Renal cortex interstitium (tissue), 11 donors: ENCODE measurements at regions not wholly inside any gene's neighbourhood (a gene's known extent, or its start where the extent isn't known, plus 50 kb on each side); places are given as distances from the start of the nearest gene placed in this dataset.

Source experiments
- DNase-seq, 11 donors: peaks; one replicate each; pipeline ENCODE4 v3.0.0-alpha.2; 2013; ENCODE audit warnings: low read depth in 9 of 11, low spot score in 4 of 11; ENCODE audit errors: extremely low read depth in 1 of 11

- no peak for DNase-seq
Measured at GRCh38 chr3:162998205-162998604, 1501.6 kb downstream of the OTOL1 start.

- DNase-seq, result no peak
Measured at GRCh38 chr3:163011596-163011995, 1515.0 kb downstream of the OTOL1 start.

- DNase-seq, result no peak
Measured at GRCh38 chr3:163016251-163016650, 1519.6 kb downstream of the OTOL1 start.

DNA sequence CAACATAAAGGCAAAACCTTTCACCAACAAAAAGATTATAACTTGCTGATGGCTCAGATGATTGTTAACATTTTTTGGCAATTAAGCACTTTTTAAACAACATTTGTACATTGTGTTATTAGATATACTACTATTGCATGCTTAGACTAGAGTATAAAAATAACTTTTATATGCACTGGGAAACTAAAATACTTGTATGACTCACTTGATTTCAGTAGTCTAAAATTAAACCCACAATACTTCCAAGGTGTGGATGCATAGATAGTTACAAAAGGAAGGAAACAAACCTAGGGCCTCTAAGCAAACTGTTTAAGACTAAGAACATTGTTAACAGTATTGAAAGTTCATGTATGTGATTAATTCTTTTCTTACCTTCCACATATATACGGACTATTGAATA lies 1521.5 kb downstream of the OTOL1 start:
- DNase-seq, result no peak

DNA sequence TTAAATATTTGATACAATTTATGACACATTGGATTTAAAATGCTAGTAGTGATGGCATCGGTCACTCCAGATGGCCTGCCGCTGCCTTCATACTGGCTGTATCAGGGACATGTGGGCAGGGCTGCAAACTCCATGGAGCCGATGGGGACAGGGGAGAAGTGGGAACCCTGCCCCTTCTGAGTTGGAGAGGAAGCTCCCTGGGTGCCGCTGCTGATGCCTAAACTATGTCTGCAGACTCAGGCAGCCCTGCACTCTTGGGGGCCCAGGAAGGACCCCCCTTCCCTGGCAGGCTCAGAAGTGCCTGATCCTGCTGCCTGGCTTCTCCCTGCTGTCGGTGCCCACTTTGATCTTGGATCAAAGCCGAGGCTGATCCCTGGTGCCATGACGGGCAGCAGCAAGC lies 1522.1 kb downstream of the OTOL1 start:
- no peak for DNase-seq

DNA sequence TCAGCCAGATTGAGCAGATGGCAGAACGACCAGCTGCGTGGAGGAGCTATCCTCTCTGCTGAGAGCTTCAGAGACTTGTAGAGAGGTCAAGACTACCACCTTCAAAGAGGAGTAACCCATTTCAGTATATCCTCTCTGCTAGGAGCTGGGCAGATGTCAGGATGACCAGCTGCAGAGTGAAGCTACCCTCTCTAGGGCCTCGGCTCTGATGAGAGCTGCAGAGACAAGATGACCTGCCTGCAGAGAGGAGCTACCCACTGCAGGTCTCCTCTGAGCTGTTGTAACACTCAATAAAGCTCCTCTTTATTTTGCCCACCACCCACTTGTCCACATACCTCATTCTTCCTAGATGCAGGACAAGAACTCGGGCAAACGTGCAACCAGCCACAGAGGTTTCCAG lies 1522.7 kb downstream of the OTOL1 start:
- no peak for DNase-seq

- DNase-seq, result no peak
Measured at GRCh38 chr3:163033652-163034051, 1537.0 kb downstream of the OTOL1 start.

GRCh38 chr3:163039636-163040035 lies 1543.0 kb downstream of the OTOL1 start:
- no peak for DNase-seq

DNA sequence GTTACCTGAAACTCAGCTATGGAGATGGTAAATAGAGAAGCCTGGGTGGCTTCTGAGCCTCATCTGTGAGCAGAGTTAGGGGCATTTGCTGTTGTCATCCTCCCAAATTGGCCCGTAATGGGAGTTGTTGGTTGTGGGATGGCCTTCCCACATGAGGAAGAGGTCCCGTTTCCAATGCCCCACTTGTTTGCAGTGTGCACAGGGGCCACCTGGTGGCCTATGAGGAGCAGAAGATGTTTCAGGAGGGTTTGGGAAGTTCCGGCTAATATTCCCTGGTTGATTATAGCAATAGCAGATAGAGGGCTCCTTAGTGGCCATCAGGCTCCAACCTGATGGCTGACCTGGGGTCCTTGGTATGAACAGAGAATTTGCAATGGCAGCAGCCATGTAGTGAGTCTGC lies 1546.5 kb downstream of the OTOL1 start:
- DNase-seq, result no peak

DNA sequence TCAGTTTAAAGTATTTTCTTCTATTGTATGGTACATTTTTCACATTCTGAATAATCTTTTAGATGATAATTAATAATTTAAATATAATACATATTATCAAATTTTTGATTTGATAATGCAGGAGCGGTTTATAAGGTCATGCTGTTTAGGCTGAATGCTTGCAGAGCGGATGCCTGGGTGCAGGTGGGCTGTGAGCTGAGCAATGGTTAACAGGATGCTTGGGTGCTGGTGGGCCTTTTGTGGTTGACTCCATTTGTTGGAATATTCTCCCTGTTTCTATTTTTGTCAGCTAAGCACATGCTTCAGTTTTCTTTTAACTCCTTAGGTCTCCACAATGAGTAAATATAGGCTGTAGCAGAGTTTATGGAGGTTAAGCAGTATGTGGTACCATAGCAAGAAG lies 1549.3 kb downstream of the OTOL1 start:
- DNase-seq, result no peak

- DNase-seq, result no peak
Measured at GRCh38 chr3:163048881-163049280, 1552.3 kb downstream of the OTOL1 start.

DNA sequence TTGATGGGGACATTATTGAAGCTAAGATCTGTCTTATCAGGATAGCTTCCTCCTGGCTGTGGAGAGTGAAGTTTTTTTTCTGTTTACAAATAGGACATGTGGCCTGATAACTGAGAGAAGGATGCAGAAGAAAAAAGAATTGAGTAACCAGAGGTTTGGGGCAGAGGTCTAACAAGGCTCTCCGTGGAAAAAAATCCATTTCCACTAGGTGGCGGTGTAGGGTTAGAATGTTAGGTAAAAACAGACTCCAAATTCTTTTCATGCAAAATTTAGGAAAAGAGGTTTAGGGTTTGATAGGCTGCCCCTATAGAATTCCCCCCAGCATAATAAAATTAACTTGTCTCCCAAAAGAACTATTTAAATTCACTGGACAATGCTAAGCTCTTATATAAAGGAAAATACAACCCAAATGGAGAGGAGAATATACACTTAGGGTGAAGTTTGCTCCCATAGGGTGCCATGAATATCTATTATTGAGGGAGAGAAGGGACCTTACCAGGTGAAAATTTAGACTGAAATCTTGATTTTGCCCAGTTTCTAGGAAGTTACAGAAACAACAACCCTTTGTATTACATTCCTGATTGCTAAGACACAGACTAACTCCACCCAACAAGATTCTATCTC lies 1560.4 kb downstream of the OTOL1 start:
- DNase-seq, result peak in 6 of 11 donors; percentile 4 to 38 (median 10)

- no peak for DNase-seq
Measured at GRCh38 chr3:163058031-163058854, 1561.6 kb downstream of the OTOL1 start.

DNA sequence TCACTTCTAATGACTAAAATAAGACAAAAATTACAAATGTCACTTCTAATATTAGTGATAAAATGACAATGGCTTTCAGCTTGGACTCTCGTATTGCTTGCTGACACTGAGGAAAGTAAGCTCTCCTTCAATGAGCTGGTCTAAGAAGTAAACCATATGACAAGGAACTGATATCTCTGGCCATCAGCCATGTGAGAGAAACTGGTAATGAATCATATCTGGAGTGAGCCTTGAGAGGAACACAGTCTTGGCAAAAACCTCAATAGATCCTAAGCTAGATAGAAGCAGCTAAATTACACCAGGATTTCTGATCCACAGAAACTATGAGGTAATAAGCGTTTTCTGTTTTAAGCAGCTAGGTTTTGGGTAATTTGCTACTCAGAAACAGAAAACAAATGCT lies 1575.1 kb downstream of the OTOL1 start:
- DNase-seq, result no peak
